HTR-8/SVneo (cell line): ENCODE measurements at regions not wholly inside any gene's neighbourhood (a gene's known extent, or its start where the extent isn't known, plus 50 kb on each side); places are given as distances from the start of the nearest gene placed in this dataset.
"Not testable (repeated sequence)": the region's sequence is repeated elsewhere in the genome, so short reads cannot be mapped to it uniquely, and the experiment has no call there.

ENCODE experiments used
- DNase-seq: peaks from one replicate; pipeline ENCODE4 v3.0.0; 2011; ENCODE audit warnings: low spot score, mixed read lengths; ENCODE audit not compliant: insufficient read length
- FAIRE-seq: peaks from 2 replicates; lab custom pipeline; 2011; peaks lifted over from hg19 to GRCh38; lab: Jason Lieb, UNC

DNA sequence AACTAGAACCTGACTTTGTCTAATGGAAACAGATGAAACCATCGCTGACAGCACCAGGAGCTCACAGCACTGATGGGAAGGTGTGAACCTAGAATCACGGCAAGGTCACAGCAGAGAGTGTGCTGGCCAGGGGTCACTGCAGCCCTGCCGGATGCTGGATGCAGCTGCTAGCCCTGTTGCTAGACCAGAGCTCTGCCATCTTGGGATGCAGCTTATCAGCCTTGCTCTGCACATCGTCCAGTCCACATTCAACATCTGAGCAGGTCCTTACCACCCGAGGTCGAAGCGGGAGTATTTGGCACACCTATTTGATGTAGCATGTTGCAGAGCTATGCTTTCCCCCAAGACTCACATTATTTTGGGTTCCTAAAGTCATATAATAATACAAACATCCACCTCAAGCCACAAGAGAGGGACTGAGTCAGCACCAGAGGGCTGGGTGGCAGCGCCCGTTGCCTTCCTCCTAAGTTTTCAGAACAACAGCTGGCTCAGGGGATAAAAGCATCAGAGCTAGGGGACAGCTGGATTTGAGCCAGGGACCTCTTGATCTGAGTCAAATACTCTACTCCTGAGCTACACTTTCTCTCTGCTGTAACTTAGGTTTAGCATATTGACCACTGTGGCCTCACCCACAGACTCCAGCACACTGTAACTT, 135.3 kb downstream of the ZNF467 start:
- FAIRE-seq (no peak), DNase-seq (no peak)

DNA sequence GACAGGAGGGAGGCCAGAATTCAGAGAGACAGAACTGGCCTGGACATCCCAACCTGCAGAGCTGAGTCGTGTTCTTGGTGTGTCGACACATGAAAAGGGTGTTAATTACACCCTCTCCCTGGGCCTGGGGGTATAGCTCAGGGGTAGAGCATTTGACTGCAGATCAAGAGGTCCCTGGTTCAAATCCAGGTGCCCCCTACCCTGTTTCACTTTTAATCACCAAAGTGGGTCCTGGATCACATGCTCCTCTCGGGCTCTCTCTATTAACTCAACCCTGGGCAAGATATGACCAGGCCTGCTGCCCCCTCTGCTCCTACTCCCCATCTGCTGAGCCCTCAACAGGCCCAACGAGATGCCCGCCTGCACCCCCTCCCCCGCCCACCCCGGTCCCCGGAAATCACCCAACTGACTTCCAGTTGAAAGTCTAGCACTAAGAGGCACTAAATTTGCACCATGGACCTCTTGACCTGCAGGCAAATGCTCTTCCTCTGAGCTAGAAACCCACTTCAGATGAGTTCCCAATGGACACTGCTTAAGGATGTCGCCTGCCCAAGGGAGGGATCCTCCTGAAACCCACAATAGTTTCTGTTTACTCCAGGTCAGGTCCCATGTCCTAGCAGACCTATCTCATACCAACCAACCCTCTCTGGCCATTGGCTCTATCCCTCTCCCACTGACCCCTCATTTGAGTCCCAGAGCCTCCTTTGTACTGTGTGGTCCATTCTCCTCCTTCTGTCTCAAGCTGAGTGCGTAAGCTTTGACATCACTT, 137.6 kb downstream of the ZNF467 start:
- DNase-seq: no peak
- no peak for FAIRE-seq

DNA sequence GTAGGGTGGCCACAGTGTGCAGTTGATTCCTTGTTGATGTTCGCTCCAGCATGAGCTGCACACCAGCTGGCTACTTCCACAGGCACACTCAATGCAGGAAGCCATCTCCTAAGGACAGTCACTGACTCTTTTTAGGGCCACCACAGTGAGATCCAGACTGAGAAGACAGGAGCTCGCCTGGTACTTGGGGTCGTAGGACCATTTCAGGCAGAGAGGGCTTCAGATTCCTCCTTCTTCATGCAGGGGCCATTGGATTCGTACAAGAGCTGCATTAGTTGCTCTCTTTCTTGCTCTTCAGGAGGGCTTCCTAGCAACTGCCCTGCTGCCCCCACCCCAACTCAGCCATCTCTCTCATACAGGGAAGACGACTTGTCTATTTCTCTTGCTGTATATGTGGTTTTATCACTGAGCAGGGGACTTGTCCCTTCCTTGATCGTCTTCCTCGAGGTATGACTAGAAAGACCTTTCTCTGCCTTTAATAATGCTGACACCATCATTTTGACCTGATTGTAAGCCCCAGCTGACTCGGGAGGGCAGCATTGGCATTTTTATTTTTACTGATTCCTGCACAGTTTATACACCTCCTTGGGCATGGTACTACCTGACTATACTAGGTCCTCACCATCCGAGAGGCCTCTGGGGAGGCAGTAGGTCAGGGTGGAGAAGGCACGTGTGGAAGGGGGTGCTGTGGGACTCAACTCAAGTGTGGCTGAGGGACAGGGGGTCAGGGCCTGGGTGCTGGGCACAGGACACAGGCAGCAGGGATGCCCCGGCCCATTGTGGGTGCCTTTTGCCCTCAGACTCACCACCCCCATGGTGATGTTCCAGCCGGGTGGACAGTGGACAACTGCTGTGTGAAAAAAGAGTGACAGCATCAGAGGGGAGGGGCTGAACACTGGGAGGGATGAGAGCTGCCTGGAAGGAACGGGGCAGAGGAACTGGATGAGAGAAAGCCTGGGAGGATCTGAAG, 136.7 kb upstream of the ZNF746 start:
- DNase-seq: no peak
- no peak for FAIRE-seq

DNA sequence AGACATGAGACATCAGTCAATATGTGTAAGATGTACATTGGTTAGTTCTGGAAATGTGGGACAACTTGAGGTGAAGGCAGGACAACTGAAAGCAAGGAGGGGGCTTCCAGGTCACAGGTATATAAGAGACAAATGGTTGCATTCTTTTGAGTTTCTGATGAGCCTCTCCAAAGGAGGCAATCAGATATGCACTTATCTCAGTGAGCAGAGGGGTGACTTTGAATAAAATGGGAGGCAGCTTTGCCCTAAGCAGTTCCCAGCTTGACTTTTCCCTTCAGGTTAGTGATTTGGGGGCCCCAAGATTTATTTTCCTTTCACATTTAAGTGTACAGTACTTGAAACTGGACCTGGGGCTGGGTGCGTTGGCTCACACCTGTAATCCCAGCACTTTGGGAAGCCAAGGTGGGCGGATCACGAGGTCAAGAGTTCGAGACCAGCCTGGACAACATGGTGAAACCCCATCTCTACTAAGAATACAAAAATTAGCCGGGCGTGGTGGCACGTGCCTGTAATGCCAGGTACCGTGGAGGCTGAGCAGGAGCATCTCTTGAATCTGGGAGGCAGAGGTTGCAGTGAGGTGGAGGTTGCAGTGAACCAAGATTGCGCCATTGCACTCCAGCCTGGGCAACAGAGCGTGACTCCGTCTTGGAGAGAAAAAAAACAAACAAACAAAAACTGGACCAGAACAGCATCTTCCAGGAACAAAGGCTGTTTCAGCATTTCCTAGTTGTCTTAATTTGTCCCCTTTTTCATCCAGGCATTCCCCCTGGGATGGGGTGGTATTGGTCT, 130.9 kb upstream of the ZNF746 start:
- DNase-seq, FAIRE-seq: not testable (repeated sequence)

DNA sequence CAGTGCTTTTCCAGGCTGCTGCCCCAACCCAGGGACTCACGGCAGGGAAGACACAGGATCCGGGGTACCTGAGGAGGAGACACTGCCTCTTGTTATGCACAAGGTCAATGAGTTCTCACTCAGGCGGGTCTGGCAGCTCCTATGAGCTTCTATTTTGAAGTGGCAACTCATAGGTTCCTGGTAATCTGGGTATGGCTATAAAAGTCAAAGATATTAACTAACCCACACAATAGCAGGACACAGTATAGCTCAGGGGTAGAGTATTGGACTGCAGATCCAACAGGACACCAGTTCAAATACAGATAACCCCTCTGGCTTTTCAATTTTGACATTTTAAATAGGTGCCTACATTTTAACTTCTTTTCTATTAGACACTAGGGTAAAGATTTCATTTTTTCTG, 130.3 kb upstream of the ZNF746 start:
- DNase-seq: no peak
- no peak for FAIRE-seq

DNA sequence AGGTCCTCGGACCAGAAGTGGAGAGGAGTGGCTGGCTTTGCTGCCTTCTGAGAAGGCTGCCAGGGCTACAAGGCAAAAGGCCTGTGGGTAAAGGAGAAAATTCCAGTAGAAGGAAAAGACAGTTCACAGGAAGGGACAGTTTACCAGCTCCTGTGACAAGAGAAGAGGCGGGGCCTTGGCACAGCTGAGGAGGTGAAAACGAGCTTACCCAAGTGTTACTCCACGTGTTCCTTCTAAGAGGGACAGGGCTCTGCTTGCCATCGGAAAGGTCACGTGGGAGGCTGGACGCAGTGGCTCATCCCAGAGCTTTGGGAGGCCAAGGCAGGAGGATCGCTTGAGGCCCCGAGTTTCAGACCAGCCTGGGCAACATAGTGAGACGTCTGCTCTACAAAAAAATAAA, 129.4 kb upstream of the ZNF746 start:
- FAIRE-seq: no peak
- no peak for DNase-seq

DNA sequence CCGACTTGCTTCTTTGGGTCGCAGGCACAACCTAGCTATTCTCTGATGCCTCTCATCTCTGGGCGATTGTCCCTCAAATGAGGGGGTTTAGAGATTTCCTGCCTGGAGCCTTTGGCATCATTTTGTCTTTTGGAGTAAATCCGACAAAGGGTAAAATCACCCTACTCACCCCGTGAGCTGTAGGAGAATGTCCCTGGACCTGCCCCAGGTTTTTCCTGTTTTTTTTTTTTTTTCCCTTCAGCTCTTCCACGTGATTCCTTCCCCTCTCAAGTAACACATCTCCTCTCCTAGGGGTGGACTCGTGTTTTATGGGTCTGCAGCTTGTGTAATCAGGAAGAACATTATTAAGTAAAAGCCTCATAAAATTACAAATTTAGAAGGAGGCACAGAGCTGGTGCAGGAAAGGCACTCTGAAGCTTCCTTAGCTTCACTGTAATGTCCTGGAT, 128.4 kb upstream of the ZNF746 start:
- DNase-seq: no peak
- no peak for FAIRE-seq

DNA sequence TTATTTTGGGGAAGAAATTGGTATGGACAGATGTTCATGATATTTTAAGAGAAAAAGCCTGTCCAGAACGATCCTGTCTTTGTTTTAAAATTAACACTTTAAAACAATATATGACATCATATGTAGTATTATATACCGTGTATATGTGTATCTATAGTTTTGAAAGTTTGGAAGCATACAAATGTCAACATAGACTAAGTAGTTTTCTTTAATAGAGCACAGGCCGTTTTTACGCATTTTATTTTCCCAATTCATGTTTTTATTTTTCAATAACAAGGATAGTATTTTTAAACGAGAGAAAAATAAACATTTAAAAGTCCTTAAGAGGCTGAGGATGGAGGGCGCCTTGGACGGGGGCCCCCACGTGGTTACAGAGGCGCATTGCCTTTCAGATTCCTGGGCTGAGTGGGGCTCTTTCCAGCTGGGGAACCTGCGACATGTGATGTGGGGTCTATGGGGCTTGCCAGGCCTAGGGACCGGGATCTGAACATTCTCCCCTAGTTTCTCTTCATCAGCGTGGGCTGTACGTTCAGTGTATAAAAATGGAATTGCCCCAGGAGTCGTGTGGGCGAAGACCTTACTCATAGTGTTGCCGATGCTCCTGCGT, 127.8 kb upstream of the ZNF746 start:
- DNase-seq (peak; percentile 19), FAIRE-seq (no peak)

DNA sequence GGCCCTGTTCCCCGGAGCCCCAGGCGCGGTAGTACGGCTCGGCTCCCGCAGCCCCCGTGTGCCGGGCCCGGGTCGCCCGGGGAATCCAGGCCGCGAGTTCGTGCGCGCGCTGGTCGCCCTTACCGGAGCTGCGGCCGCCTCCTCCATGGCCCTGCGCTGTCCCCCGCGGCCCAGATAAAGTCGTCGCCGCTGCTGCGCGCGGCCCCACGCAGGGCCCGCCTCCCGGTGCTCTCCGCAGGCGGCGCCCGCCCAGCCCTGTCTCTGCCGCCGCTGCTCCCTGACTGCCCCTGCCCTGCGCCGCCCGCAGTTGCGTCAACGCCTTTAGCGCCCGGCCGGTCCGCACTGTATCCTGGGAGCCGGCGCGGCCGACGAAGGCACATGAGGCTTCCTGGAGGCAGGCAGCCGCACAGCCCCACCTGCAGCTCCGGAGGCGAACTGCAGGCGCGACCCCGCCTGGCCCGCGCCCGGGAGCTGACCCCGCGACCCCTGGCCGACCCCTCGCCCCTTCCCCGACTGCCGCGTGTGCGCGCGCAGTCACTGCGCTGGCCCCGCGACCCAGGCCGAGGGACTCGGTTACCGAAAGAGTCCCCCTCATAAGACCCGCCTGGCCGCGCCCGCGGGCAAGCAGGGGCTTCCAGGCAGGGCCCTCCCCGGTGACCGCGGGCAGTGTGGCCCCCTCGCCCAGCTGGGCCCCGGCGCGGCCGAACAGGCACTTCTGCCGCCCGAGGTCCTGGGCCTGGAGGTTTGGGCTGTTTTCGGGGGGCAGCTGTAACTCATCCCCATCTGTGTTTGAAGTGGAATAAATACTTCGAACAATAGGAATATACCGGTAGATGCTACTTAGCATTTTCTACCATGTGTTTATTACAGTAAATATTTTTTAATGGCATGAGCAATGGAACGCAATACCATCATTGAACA, 127.1 kb upstream of the ZNF746 start:
- DNase-seq (peak; percentile 77), FAIRE-seq (peak; percentile 48)

DNA sequence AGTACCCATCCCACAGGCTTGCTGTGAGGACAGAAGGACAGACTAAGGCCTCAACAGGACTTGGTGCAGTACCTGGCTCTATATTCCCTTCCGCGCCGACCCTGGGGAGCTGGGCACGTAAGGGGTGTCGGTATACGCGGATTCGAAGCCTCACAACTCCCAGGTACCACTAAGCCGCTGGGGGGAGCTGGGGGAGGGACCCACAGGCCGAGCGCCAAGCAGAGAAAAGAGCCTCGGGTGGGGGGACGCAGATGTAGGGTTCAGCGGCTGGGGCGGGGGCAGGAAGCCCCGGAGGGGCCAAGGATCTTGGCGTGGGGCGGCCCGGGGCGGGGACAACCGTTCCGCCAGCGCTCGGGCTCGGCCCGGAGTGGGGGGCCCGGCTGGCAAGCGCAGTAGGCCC, 126.4 kb upstream of the ZNF746 start:
- no peak for FAIRE-seq
- peak; percentile 13 for DNase-seq

DNA sequence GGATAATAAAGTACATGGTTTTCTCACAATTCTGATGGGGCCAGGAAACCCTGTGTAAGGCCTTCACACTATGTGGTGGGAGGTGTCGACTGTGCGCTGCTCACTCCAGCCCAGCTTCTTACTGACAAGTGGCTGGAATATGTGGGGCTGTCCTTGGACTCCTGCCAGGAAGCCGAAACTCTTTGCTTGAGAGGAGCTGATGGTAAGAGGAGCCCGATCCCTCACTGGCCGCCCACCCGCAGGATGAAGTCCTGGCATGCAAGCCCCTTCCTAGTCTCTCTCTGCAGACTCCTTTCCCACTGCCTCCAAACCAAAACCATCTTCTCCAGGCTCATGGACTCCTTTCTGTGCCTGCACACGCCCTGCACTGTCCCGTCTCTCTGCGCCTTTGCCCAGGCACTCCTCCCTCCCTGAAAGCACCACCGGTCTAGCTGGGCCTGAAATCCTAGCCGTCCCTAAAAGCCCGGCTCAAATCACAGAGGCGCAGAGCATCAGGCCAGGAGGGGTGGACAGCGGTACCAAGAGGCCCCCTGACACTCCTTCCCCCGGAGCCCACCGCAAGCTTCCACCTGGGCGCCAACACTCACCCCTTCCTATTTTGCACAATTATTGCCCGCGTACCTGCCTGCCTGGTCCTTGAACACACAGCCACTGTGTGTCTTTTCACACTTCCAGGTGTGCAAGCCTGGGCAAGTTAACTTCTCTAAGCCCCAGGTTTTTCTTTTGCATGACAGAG, 125.8 kb upstream of the ZNF746 start:
- not testable (repeated sequence) for DNase-seq, FAIRE-seq

DNA sequence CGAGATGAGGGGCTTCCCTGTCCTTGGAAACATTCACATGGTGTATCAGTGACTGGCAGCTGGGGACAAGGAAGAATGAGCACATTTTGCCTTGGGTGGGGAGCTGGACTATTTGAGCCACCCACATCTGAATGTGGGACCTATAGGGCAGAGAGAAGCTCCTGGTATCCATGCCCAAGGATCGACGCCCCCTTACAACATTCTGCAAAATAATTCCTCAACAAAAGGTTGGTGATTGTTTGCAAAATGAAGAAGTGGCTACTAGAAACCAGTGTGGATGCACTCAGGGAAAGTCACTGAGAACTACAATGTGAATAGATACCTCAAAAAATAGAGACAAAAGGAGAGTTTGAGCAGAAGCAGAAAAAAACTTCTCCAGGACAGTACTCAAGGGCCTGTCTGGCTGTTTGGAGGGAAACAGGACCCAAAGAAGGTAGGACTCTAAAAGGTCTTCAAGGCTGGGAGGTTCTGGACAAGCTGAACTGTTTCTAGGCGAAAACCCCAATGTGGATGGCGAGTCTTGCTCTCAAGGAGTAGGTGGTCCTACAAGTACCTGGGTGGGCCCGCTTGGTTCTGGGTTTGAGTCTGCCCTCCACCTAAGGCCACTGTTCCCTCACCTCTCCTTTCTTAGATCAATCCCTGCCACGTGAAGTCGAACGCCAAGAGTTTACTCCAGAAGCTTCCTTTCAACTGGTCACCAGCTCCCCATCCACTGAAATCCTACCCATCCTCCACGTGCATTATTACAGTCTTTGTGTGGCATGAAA, 125.0 kb upstream of the ZNF746 start:
- FAIRE-seq (no peak), DNase-seq (no peak)

DNA sequence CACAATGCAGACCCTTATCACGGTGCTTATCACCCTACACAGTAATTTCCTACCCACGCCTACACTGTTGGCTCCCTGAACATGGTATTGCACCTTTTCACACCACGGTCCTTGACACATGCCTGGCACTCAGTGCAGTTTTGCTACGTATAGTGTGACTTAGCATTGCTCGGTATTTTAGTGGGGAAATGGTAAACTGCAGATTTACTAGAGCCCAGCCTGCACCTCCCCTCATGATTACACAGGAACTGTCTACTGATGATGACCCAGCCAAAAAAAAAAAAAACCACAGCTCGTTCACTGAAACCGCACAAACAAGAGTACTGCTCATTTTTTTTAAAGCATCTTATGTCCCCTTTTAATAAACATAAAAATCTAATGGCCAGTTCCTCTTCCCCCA, 124.2 kb upstream of the ZNF746 start:
- DNase-seq (no peak), FAIRE-seq (no peak)

DNA sequence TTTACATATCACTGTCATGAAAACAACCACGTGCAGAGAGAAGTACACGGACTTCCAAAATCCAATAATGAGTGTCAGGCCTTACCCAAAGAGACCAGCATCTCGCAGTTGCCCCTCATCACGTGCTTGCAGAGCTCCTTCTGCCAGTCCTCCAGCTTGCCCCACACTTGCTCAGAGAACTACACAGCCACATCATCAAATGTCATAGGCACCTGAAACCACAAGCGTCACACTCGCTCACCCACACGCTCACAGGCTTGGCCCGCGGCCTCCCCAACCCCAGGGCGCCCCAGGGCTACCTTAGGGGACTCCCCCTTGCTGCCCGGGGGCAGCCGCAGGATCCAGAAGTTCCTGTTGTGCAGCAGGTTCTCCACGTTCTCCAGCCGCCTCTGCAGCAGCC, 123.4 kb upstream of the ZNF746 start:
- FAIRE-seq (no peak), DNase-seq (no peak)

DNA sequence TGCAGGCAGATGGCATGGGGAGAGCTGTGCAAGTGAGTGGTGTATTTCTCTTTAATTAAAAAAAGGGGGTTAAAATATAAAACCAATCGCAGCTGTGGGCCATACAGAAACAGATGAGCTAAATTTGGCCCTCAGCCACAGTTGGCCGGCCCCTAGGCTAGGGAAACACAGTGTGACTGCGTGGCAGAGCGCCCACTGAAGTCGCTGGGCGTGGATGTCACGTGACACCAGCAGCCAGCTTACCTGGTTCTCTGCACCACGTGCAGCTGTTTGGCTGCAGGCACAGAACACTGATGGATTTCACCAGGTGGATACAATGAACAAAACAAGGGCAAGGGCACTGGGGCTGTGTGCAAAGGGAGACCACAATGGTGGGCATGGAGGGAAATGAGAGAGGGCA, 119.3 kb upstream of the ZNF746 start:
- no peak for FAIRE-seq

DNA sequence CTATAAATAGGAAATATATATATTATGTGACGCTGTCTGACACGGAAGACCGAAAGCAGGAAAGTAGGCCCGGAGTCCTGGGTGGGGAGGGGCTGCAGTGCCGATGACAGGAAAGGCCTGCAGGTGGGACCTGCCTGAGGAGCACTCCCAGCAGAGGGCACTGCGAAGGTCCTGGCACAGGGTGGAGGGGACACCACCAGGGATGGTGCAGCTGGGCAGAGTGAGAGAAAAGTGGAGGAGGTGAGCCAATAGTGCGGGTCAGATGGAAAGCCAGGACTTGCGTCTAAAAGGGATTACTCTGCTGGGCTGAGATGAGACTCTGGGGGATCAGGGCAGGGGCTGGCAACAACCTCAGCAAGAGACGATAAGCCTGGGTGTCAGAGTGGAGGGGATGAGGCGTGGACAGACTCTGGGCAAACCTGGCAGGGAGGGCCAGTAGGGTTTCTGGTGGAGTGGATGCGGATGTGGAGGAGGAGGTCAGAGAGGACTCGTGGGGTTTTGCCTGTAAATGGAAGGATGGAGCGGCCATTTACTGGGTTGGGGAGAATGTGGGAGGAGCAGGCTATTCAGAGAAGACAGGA, 118.2 kb upstream of the ZNF746 start:
- FAIRE-seq (no peak), DNase-seq (no peak)

More for the DNA sequence above, 119.3 kb upstream of the ZNF746 start:
- no peak for DNase-seq
